Astrocyte (in vitro differentiated cells and primary cell): ENCODE measurements at regions not wholly inside any gene's neighbourhood (a gene's known extent, or its start where the extent isn't known, plus 50 kb on each side); places are given as distances from the start of the nearest gene placed in this dataset.
"Not testable (repeated sequence)": the region's sequence is repeated elsewhere in the genome, so short reads cannot be mapped to it uniquely, and the experiment has no call there.

Source experiments
- DNase-seq: peaks from one replicate; pipeline ENCODE4 v3.0.0-alpha.2; 2010; ENCODE audit warnings: low read depth
- FAIRE-seq: peaks from 2 replicates; lab custom pipeline; 2011; peaks lifted over from hg19 to GRCh38; lab: Jason Lieb, UNC
- H2AFZ ChIP-seq: 2 replicates; pipeline ENCODE4 v1.6.0; 2012; ENCODE audit warnings: low read depth, low read length, inconsistent platforms
- H3K27ac ChIP-seq: 2 replicates; pipeline ENCODE4 v1.5.1; 2011; ENCODE audit warnings: low read depth, low read length, inconsistent platforms
- H3K27me3 ChIP-seq: 2 replicates; pipeline ENCODE4 v1.6.0; 2011; ENCODE audit warnings: low read length, inconsistent platforms; ENCODE audit not compliant: insufficient read depth
- H3K36me3 ChIP-seq: 2 replicates; pipeline ENCODE4 v1.5.1; 2011; ENCODE audit warnings: low read length, inconsistent platforms; ENCODE audit not compliant: insufficient read depth
- H3K4me1 ChIP-seq: 2 replicates; pipeline ENCODE4 v1.5.1; 2011; ENCODE audit warnings: low read length, inconsistent platforms; ENCODE audit not compliant: insufficient read depth
- H3K4me2 ChIP-seq: 2 replicates; pipeline ENCODE4 v1.6.0; 2012; ENCODE audit warnings: low read length, inconsistent platforms
- H3K4me3 ChIP-seq: 2 replicates; pipeline ENCODE4 v1.5.1; 2011; ENCODE audit warnings: low read depth, mild to moderate bottlenecking, low read length, inconsistent platforms; ENCODE audit not compliant: insufficient read depth
- H3K79me2 ChIP-seq: 2 replicates; pipeline ENCODE4 v1.6.0; 2012; ENCODE audit warnings: mild to moderate bottlenecking, low read length, inconsistent platforms; ENCODE audit not compliant: insufficient read depth
- H3K9ac ChIP-seq: 2 replicates; pipeline ENCODE4 v1.6.0; 2012; ENCODE audit warnings: mild to moderate bottlenecking, low read length, inconsistent platforms
- H3K9me3 ChIP-seq: 2 replicates; pipeline ENCODE4 v1.5.1; 2012; ENCODE audit warnings: low read depth, mild to moderate bottlenecking, low read length, inconsistent platforms; ENCODE audit not compliant: insufficient read depth
- H4K20me1 ChIP-seq: 2 replicates; pipeline ENCODE4 v1.6.0; 2012; ENCODE audit warnings: low read length, inconsistent platforms; ENCODE audit not compliant: insufficient read depth
- H3K27ac Mint-ChIP-seq: one replicate; pipeline ENCODE4 v1.8.0; 2021; ENCODE audit warnings: mild to moderate bottlenecking, mixed read lengths; ENCODE audit not compliant: unreplicated experiment
- H3K27me3 Mint-ChIP-seq: one replicate; pipeline ENCODE4 v1.8.0; 2021; ENCODE audit warnings: low read depth, mixed read lengths; ENCODE audit not compliant: unreplicated experiment
- H3K36me3 Mint-ChIP-seq: one replicate; pipeline ENCODE4 v1.8.0; 2021; ENCODE audit warnings: low read depth, mixed read lengths; ENCODE audit not compliant: unreplicated experiment
- H3K4me1 Mint-ChIP-seq: one replicate; pipeline ENCODE4 v1.8.0; 2021; ENCODE audit warnings: low read depth, mixed read lengths; ENCODE audit not compliant: unreplicated experiment
- H3K4me3 Mint-ChIP-seq: one replicate; pipeline ENCODE4 v1.8.0; 2021; ENCODE audit warnings: mild to moderate bottlenecking, moderate library complexity, mixed read lengths; ENCODE audit not compliant: unreplicated experiment
- H3K9me3 Mint-ChIP-seq: one replicate; pipeline ENCODE4 v1.8.0; 2021; ENCODE audit warnings: mild to moderate bottlenecking, mixed read lengths; ENCODE audit not compliant: unreplicated experiment
- EZH2 ChIP-seq: IDR thresholded peaks from 2 replicates; pipeline ENCODE4 v1.6.1; 2012; ENCODE audit warnings: mild to moderate bottlenecking, low read length, inconsistent platforms; ENCODE audit not compliant: insufficient read depth
- TF ChIP-seq, protein P1 (sequence below): IDR thresholded peaks from 2 replicates; pipeline ENCODE4 v1.5.1; 2011; ENCODE audit warnings: low read depth, mild to moderate bottlenecking, inconsistent platforms, low read length, moderate library complexity; ENCODE audit not compliant: insufficient read depth

DNA sequence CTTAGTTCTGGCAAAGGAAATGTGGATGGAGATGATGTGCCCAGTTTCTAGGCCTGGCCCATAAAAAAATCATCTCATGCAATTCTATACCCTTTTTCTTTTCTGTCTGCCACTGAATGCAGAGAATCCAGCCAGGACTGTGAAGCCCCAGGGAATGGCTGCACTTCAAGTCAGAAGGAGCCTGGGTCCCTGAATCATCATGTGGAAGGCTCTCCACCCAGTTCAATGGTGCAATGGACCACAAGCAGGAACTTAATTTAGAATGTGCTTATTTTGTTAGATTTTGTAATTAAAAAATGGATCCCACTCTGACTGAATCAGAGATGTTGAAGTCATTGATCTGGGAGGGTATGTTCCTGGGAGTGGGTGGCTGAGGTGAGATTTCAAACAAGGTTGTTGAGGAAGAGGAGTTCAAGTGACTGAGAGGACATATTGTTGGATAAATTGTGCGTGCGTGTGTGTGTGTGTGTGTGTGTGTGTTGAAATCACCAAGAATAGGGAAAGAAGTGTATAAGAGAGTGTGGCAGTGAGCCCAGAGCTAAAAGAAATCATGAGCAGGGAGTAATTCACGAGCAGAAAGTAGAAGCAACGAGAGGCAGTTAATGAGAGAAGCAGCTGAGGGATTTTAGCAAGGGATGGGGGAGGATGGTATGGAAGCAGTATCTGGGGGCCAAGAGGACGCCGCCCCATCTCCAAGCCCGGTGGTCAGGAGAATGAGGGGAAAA, 125.4 kb downstream of the TMX1 start:
- Histone ChIP-seq H4K20me1 (no peaks in the 10 kb centered on the region), H3K4me3 (no peak overlapping the region), H3K36me3 (no peaks in the 10 kb centered on the region), H3K9ac (no peak overlapping the region), H3K27me3 (no peaks in the 10 kb centered on the region), H3K4me2 (no peak overlapping the region), H3K9me3 (no peaks in the 10 kb centered on the region), H3K27ac (no peak overlapping the region), H3K4me1 (peaks cover 3% of the 10 kb centered on the region), H3K79me2 (no peaks in the 10 kb centered on the region), H2AFZ (no peak overlapping the region)
- Mint-ChIP-seq H3K27me3 (peaks cover 4% of the 10 kb centered on the region), H3K36me3 (no peaks in the 10 kb centered on the region), H3K27ac (no peak overlapping the region), H3K4me1 (peaks cover 9% of the 10 kb centered on the region), H3K4me3 (no peak overlapping the region), H3K9me3 (no peaks in the 10 kb centered on the region)
- no peak for FAIRE-seq
- TF ChIP-seq, protein P1, sequence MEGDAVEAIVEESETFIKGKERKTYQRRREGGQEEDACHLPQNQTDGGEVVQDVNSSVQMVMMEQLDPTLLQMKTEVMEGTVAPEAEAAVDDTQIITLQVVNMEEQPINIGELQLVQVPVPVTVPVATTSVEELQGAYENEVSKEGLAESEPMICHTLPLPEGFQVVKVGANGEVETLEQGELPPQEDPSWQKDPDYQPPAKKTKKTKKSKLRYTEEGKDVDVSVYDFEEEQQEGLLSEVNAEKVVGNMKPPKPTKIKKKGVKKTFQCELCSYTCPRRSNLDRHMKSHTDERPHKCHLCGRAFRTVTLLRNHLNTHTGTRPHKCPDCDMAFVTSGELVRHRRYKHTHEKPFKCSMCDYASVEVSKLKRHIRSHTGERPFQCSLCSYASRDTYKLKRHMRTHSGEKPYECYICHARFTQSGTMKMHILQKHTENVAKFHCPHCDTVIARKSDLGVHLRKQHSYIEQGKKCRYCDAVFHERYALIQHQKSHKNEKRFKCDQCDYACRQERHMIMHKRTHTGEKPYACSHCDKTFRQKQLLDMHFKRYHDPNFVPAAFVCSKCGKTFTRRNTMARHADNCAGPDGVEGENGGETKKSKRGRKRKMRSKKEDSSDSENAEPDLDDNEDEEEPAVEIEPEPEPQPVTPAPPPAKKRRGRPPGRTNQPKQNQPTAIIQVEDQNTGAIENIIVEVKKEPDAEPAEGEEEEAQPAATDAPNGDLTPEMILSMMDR: no peak
- TF ChIP-seq EZH2: no peak
- no peak for DNase-seq

DNA sequence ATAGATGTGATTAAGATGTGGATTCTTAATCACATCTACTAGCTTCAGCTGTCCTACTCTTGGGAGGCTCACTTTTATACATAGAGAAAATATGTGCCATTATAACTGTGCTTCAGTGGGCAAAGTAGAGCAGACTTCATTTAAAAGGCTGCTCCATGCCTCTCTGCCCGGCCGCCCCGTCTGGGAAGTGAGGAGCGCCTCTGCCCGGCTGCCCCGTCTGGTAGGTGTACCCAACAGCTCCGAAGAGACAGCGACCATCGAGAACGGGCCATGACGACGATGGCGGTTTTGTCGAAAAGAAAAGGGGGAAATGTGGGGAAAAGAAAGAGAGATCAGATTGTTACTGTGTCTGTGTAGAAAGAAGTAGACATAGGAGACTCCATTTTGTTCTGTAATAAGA, 126.4 kb downstream of the TMX1 start:
- H2AFZ ChIP-seq, H3K4me2 ChIP-seq, H3K4me1 ChIP-seq, H3K4me3 Mint-ChIP-seq, H3K9me3 Mint-ChIP-seq, H3K9me3 ChIP-seq, H3K27ac Mint-ChIP-seq, DNase-seq, H3K36me3 ChIP-seq, H3K27ac ChIP-seq, H3K9ac ChIP-seq, H3K27me3 Mint-ChIP-seq, H3K79me2 ChIP-seq, H3K36me3 Mint-ChIP-seq, H3K4me3 ChIP-seq, FAIRE-seq, H4K20me1 ChIP-seq, H3K27me3 ChIP-seq: not testable (repeated sequence)
- peaks cover 18% of the 10 kb centered on the region for H3K4me1 Mint-ChIP-seq

DNA sequence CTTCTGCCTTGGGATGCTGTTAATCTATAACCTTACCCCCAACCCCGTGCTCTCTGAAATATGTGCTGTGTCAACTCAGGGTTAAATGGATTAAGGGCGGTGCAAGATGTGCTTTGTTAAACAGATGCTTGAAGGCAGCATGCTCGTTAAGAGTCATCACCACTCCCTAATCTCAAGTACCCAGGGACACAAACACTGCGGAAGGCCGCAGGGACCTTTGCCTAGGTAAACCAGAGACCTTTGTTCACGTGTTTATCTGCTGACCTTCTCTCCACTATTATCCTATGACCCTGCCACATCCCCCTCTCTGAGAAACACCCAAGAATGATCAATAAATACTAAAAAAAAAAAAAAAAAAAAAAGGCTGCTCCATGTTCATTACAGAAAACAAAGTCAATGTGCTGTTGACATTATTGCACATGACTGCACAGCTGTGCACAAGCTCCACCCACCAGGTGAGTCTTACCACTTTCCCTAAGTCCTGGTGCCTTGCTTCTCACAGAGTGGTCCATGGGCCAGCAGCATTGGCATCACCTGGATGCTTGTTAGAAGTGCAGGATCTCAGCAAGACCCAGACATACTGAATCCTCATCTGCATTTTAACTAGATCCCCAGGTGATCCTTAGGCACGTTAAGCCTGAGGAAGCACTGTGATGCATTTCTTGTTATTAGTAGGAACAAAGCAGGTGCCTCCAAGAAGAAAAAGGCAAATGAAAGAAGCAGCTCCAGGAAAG, 127.0 kb downstream of the TMX1 start:
- H3K4me2 ChIP-seq, FAIRE-seq, H2AFZ ChIP-seq, H3K36me3 ChIP-seq, H3K27me3 Mint-ChIP-seq, H3K9me3 ChIP-seq, H3K9me3 Mint-ChIP-seq, H3K4me3 Mint-ChIP-seq, H3K79me2 ChIP-seq, H3K9ac ChIP-seq, H3K4me3 ChIP-seq, H3K27ac Mint-ChIP-seq, H3K27ac ChIP-seq, H4K20me1 ChIP-seq, H3K27me3 ChIP-seq, H3K4me1 ChIP-seq, H3K36me3 Mint-ChIP-seq, DNase-seq: not testable (repeated sequence)
- H3K4me1 Mint-ChIP-seq: peaks cover 18% of the 10 kb centered on the region
